ENCODE measurements at regions not wholly inside any gene's neighbourhood (a gene's known extent, or its start where the extent isn't known, plus 50 kb on each side); places are given as distances from the start of the nearest gene placed in this dataset.
"Not testable (repeated sequence)": the region's sequence is repeated elsewhere in the genome, so short reads cannot be mapped to it uniquely, and the experiment has no call there.

GRCh38 chr3:15851735-15852134, 54.0 kb upstream of the ANKRD28 start:
- DNase-seq (ENCODE audit: insufficient read length, low spot score) (no peak), FAIRE-seq (no peak)

GRCh38 chr3:15858547-15859506, 61.0 kb upstream of the ANKRD28 start:
- peak; percentile 75 for FAIRE-seq
- DNase-seq (ENCODE audit: insufficient read length, low spot score): peak; percentile 71

GRCh38 chr3:15859507-15860013, 61.8 kb upstream of the ANKRD28 start:
- DNase-seq (ENCODE audit: insufficient read length, low spot score): peak; percentile 73
- FAIRE-seq: no peak

- DNase-seq (ENCODE audit: insufficient read length, low spot score) (peak; percentile 53), FAIRE-seq (peak; percentile 58)
Measured at GRCh38 chr3:15860014-15860934, 62.5 kb upstream of the ANKRD28 start.

- no peak for FAIRE-seq
- no peak for DNase-seq (ENCODE audit: insufficient read length, low spot score)
Measured at GRCh38 chr3:15861163-15861562, 63.4 kb upstream of the ANKRD28 start.

- no peak for DNase-seq (ENCODE audit: insufficient read length, low spot score)
- FAIRE-seq: no peak
Measured at GRCh38 chr3:15872807-15873206, 75.0 kb upstream of the ANKRD28 start.

- DNase-seq (ENCODE audit: insufficient read length, low spot score): no peak
- FAIRE-seq: no peak
Measured at GRCh38 chr3:15873415-15873814, 75.6 kb upstream of the ANKRD28 start.

GRCh38 chr3:15875016-15875689, 77.4 kb upstream of the ANKRD28 start:
- FAIRE-seq (no peak), DNase-seq (ENCODE audit: insufficient read length, low spot score) (no peak)

- FAIRE-seq: no peak
- DNase-seq (ENCODE audit: insufficient read length, low spot score): no peak
Measured at GRCh38 chr3:15876669-15877068, 78.9 kb upstream of the ANKRD28 start.

- DNase-seq (ENCODE audit: insufficient read length, low spot score): no peak
- no peak for FAIRE-seq
Measured at GRCh38 chr3:15877813-15878212, 80.0 kb upstream of the ANKRD28 start.

- FAIRE-seq; DNase-seq (ENCODE audit: insufficient read length, low spot score): not testable (repeated sequence)
Measured at GRCh38 chr3:15879787-15880186, 82.0 kb upstream of the ANKRD28 start.

- DNase-seq (ENCODE audit: insufficient read length, low spot score): no peak
- no peak for FAIRE-seq
Measured at GRCh38 chr3:15882577-15882976, 84.8 kb upstream of the ANKRD28 start.

GRCh38 chr3:15884132-15884531, 86.4 kb upstream of the ANKRD28 start:
- DNase-seq (ENCODE audit: insufficient read length, low spot score) (no peak), FAIRE-seq (no peak)

GRCh38 chr3:15886521-15886920, 88.7 kb upstream of the ANKRD28 start:
- DNase-seq (ENCODE audit: insufficient read length, low spot score): no peak
- no peak for FAIRE-seq

- FAIRE-seq (no peak), DNase-seq (ENCODE audit: insufficient read length, low spot score) (no peak)
Measured at GRCh38 chr3:15887261-15887660, 89.5 kb upstream of the ANKRD28 start.

GRCh38 chr3:15889936-15890335, 92.2 kb upstream of the ANKRD28 start:
- DNase-seq (ENCODE audit: insufficient read length, low spot score): no peak

GRCh38 chr3:15892311-15893227, 94.8 kb upstream of the ANKRD28 start:
- FAIRE-seq: no peak
- no peak for DNase-seq (ENCODE audit: insufficient read length, low spot score)

More at GRCh38 chr3:15889936-15890335, 92.2 kb upstream of the ANKRD28 start:
- no peak for FAIRE-seq

GRCh38 chr3:15894382-15894781, 96.6 kb upstream of the ANKRD28 start:
- FAIRE-seq: no peak
- no peak for DNase-seq (ENCODE audit: insufficient read length, low spot score)

GRCh38 chr3:15896500-15896899, 98.7 kb upstream of the ANKRD28 start:
- DNase-seq (ENCODE audit: insufficient read length, low spot score) (no peak), FAIRE-seq (no peak)
